NCI-H2171 (cell line): ENCODE measurements at regions not wholly inside any gene's neighbourhood (a gene's known extent, or its start where the extent isn't known, plus 50 kb on each side); places are given as distances from the start of the nearest gene placed in this dataset.

ENCODE experiments used
- DNase-seq: peaks from one replicate; lab custom pipeline; 2025; lab: John Stamatoyannopoulos, UW

- no peak for DNase-seq
These were observed 866.6 kb downstream of the SLC4A3 start for GRCh38 chr2:220493871-220494525.

DNA sequence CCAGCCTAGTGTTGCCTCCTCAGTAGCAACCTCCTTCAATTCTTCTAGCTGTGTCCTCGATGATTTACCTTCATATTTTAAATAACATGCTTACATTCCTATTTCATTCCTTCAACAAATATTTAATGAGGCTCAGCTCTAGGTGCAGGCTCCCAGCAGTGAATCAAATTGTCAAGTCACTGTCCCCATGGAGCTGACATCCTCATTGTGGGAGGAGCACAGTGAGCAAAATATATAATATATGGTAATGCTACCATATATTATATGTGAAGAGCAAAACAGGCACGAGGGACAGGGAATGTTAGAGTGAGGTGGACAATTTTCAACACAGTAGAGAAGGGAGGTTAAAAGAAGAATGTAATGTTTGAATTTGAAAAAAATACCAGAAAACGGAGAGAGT, 869.1 kb downstream of the SLC4A3 start:
- no peak for DNase-seq

GRCh38 chr2:220499225-220499624, 871.8 kb downstream of the SLC4A3 start:
- no peak for DNase-seq

- no peak for DNase-seq
These were observed 875.1 kb downstream of the SLC4A3 start for GRCh38 chr2:220502539-220502938.

DNA sequence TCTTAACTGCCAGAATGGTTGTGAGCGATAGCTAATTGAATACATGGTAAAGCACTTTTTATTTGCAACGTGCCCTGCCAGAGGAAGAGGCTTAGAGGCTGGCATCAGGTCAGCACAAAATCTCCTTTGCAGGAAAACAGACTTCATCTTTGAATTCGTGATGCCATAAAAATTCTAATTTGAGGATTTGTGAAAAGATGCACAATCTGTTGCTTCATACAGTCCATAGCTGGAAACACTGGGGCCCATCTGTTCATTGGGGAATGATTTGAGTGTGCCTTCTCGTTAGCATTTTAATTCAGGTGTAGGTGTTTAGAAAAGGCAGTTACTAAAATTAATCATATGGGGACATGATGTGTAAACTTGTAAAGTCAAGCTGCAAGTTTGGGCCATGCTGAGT, 876.0 kb downstream of the SLC4A3 start:
- DNase-seq: peak; percentile 5

DNA sequence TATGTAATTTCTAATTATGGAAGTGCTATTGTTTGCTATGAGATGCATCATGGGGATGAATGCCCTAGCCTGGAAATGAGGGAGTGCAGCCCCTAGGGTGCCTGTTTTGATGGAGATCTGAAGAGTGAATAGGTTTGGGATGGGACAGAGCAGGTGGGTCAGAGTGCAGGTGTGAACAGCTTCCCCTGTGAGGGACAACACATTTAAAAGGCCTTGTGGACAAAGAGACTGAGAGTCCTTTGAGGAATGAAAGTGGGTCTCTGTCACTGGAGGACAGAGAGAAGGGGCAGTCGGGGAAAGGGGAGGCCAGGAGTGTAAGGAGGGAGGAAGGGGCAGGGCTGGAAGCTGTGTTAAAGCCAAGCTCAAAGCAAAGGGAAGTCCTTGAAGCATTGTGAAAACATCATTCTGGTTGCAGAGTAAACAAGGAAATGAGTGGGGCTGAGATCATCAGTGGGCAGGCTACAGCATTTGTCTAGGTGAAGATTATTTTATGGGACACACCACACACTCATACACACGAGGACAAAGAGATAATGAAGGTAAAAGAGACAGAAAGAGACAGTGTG, 877.6 kb downstream of the SLC4A3 start:
- DNase-seq: no peak

- DNase-seq: no peak
These were observed 879.0 kb downstream of the SLC4A3 start for GRCh38 chr2:220506466-220506865.

DNA sequence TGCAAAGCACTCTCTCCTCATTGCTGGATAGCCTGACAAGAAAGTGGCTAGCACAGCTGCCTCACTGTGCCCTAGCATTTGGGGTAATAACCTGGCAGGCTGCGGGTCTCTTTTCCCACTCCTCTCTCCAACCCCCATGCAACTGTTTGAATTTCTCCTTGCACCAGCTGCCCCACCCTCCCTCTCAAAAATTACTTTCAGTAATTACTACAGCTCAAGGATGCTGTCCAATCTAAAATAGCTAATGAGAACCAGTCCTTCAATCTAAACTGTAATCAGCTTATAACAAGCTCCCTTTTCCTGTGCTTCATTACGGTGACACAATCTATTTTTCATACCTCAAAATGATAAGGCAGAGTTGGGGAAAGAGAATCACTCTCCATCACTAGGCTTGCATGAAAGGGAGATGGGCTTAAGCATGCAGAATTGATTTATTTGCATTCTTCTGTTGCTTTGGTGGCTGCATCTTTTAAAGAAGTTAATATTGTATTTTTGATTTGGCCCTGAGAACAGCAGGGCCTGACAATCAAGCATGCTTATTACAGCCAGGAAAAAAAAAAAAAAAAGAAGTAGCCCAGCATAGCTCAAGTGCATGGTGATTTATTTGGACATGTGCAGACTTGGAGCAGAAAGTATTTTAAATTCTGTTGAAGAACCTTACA, 881.8 kb downstream of the SLC4A3 start:
- no peak for DNase-seq

DNA sequence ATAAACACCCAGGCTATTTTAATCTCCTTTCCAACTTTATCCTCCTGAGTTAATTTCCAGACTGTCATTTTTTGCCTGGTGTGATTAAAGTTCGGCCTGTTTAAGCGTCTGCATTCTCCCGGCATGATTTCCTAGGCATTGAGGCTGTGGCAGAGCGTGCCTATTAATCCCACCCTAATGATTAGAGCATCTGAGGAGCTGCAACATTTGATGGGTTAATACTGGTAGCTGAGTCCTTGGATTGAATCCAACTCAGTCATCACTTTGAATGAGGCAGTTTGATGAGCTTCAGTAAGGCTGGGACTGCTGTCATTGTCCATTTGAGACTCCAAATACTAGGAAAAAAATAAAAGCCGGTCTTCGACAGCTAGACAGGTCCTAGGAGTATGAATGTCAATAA, 882.5 kb downstream of the SLC4A3 start:
- DNase-seq: no peak

DNA sequence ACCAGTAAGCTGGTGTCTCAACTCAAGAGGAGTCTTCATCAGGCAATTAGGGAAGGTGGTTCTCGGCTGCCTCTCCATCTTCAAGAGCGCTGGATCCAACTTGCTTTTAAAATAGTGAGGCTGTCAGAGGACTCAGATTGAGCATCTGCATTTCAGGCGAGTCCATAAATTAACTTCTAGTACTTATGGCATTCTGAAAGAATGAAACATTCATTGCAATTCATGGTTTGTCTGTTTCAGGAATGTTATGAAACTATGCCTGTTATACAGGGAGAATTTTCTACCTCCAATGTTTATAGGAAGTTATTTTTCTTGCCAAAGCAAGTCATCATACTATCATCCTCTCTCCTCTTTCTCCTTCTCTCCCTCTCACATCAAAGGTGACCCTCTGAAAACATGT, 883.2 kb downstream of the SLC4A3 start:
- DNase-seq: no peak

DNA sequence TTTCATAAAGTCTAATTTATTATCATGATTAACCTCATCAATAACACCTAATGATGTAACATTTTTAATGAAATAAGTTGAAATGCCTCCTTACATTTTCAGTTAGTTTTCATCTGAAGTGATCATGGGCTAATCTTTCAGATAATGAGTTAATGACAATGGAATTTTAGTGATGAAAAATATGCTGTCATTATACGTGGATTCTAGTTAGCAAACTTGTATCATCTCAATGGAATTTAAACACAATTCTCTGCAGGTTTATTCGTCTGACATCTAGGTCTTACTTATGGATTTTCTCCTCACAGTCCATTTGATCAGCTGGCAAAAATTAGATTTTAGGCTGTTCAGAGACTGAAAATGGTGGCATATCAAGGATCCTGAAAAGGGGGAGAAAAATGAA, 885.0 kb downstream of the SLC4A3 start:
- DNase-seq: no peak

DNA sequence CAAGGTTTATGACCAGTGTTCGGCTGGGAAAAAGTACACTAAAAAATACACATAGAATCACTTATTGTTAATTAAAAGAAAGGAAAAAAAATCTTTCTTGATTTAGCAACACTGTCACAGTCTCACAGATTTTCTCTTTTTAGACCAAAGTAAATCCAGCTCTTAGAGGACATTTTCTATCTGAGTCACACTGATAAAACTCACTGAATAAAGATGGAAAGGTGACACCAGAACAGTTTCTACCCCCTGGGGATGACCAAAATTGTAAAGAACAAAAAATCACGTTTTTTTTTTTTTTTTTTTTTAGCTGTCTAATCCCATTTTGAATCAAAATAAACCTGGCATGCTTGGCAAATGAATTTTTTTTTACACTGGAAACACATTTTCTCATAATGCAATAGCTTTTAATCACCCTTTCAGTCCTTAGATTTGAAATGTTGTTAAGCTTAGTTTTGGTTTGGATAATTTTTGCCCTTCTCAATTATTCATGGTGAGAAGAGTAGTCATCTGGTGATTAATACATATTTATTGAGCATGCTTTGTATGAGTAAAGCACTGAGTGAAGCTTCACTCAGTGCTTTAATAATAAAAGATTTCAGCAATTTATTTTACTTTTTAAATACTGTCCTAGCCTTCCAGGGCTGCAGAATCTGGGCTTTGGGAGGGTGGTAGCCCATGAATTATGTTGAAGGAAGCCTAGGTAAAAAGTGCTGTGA, 886.3 kb downstream of the SLC4A3 start:
- no peak for DNase-seq

DNA sequence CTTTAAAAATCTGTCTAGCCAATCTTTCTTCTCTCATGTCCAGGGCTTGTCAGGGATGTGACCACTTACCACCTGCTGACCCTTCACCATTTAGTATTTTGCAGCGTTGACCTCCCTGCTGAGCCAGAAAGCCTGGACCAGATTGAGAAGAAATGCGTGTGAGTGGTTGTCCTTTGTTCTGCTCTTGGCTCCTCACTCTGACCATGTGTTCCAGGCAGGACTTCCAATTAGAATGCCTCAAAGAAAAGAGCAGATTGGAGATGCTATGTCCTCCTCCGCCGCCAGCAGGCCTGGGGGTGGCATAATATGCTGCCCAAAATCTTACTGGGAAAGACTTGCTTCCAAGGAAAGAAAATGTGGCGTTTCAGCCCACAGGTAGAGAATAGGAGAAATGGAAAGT, 894.1 kb downstream of the SLC4A3 start:
- no peak for DNase-seq

GRCh38 chr2:220528180-220528675, 900.8 kb downstream of the SLC4A3 start:
- DNase-seq: no peak

DNA sequence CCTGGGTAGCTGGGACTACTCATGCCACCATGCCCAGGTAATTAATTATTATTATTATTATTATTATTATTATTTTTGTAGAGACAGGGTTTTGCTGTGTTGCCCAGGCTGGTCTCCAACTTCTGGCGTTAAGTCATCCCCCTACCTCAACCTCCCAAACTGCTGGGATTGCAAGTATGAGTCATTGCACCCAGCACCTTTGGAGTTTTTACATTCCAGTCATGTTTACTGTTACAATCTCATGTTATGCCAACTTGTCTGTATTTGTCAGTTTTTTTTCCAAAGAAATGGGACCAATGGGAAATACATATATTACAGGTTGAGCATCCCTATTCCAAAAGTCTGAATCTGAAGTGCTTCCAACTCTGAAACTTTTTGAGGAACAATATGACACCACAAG, 903.8 kb downstream of the SLC4A3 start:
- no peak for DNase-seq

- no peak for DNase-seq
These were observed 906.1 kb downstream of the SLC4A3 start for GRCh38 chr2:220533485-220533884.

DNA sequence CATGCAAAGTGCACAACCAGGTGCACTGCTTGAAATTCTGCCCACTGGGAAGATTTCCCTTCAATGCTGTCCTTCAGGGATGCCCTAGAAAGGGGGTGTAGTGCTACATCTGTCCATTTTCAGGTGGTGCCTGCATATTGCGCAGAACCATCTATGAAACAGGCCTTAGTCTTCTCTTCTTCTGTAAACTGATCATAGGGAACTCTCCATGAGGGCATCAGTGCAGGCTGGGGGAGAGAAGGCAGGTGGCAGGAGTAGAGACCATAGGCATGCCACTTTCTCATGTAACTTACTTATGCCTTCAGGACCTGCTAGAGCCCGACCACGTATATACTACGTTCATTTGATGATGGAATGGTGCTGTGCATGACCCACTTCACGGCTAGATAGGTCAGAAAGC, 912.1 kb downstream of the SLC4A3 start:
- no peak for DNase-seq

DNA sequence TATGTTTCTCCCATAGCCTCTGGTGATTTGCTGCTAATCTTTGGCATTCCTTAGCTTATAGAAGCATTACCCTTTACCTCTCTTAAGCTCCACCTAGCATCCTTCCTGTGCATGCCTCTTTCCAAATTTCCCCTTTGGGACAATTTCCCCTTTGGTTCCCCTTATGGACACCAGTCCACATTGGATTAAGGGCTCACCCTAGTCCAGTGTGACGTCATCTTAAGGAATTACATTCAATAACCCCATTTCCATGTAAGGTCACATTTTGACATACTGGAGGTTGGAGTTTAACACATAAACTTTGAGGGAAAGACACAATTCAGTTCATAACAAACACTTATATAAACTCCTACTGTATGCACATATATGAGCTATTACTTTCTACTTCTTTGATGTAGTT, 916.6 kb downstream of the SLC4A3 start:
- no peak for DNase-seq

GRCh38 chr2:220550995-220551700, 923.7 kb downstream of the SLC4A3 start:
- no peak for DNase-seq

DNA sequence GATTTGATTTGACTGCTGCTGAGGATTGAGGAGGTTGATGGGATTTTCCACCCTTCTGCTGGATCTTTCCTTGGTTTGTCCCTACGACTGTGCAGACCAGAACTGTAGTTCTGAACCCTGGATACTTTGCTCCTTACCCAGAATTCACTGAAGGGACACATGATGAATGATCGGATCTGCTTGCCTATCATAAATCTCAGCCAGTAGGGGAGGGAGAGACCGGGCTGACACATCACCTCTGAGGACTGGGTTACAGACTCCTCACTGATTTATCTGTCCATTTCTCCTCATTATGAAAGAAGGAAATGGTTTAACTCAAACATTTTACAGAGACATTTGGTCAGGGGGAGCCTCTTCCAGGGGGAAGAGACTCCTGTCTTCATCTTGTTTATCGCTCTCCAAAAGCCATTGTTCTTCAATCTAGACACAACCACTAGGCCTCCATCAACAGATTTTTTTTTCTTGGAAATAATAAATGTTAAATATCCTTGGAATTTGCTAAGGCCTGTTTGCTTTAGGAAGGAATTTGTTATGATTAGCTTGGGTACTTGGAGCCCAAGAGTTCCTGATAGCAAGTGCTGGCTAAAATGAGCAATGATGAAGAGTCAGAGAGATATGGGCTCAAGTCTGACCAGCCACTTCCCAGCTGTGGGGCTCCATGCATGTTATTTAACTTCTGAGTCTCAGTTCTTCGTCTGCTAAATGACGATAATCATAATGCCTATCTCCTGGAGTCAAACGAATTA, 925.5 kb downstream of the SLC4A3 start:
- no peak for DNase-seq

GRCh38 chr2:220555961-220556630, 928.7 kb downstream of the SLC4A3 start:
- DNase-seq: no peak
